ENCODE measurements at regions not wholly inside any gene's neighbourhood (a gene's known extent, or its start where the extent isn't known, plus 50 kb on each side); places are given as distances from the start of the nearest gene placed in this dataset.

- intact Hi-C loops (cut with micrococcal nuclease), result no loop called here
- Histone ChIP-seq H3K18ac (ENCODE audit: low read depth, low read length) (no peak overlapping the region), H4K91ac (ENCODE audit: insufficient read depth, low read depth, low read length) (no peak overlapping the region), H2AK9ac (replicated peaks; ENCODE audit: low read depth, low read length, poor library complexity) (no peak overlapping the region), H3K27me3 (ENCODE audit: control insufficient read depth, insufficient read depth, low read length) (no peaks in the 10 kb centered on the region; the same call in 1 of the 2 replicates), H2BK120ac (ENCODE audit: low read depth, low read length) (no peak overlapping the region), H2AK5ac (ENCODE audit: low read depth, low read length) (no peak overlapping the region; the same call in 1 of the 2 replicates), H2BK5ac (ENCODE audit: low read depth, low read length, poor library complexity, severe bottlenecking) (no peak overlapping the region), H3K36me3 (ENCODE audit: control insufficient read depth, insufficient read depth, low read length) (no peaks in the 10 kb centered on the region), H2BK20ac (ENCODE audit: low read depth, low read length) (no peak overlapping the region), H3K9me1 (ENCODE audit: insufficient read depth, low read length) (peaks cover 11% of the 10 kb centered on the region), H4K8ac (ENCODE audit: low read depth in 2 of 2, low read length in 2 of 2) (no peak overlapping the region), H3K79me1 (ENCODE audit: low read depth in 1 of 2, low read length in 2 of 2) (no peaks in the 10 kb centered on the region), H2AFZ (replicated peaks; ENCODE audit: low read length, poor library complexity) (no peak overlapping the region), H3K14ac (replicated peaks; ENCODE audit: low read depth, low read length) (no peak overlapping the region), H2BK15ac (ENCODE audit: low read depth, low read length) (no peak overlapping the region), H3K4me1 (ENCODE audit: control insufficient read depth, insufficient read depth, low read length) (peaks cover 8% of the 10 kb centered on the region), H3K9me3 (ENCODE audit: control insufficient read depth, insufficient read depth, low read length) (no peaks in the 10 kb centered on the region), H3K23ac (ENCODE audit: low read depth, low read length) (no peak overlapping the region), H4K20me1 (ENCODE audit: insufficient read depth, low read length) (no peaks in the 10 kb centered on the region), H3K4me2 (ENCODE audit: low read depth, low read length) (no peak overlapping the region), H3K4me3 (ENCODE audit: insufficient read depth, low read depth, low read length) (no peak overlapping the region), H3K9ac (ENCODE audit: low read depth, low read length) (no peak overlapping the region), H3K4ac (ENCODE audit: low read depth, low read length) (no peak overlapping the region), H3K27ac (ENCODE audit: insufficient read depth, low read length) (no peak overlapping the region), H3K56ac (ENCODE audit: extremely low read depth, insufficient read depth, low read length) (no peak overlapping the region), H4K5ac (ENCODE audit: low read depth, low read length) (no peak overlapping the region)
- ChIA-PET CTCF (no interaction called here), POLR2A (ENCODE audit: unreplicated experiment) (no interaction called here)
- ATAC-seq (ENCODE audit: low read depth) (no peak), DNase-seq (no peak)
- dilution Hi-C loops (cut with HindIII; ENCODE audit: low sequenced_read_pairs, unreplicated experiment), result no loop called here
- in situ Hi-C loops (cut with MboI; ENCODE audit: low sequenced_read_pairs), result no loop called here
- TF ChIP-seq FOS (IDR thresholded peaks at IDR 0.05; ENCODE audit: low read depth, low read length), result no peak
- no CpG with 5 or more reads among the region's 4 CpGs for WGBS, 2 experiments (ENCODE audit: extremely low coverage in 2 of 2, insufficient read length in 1 of 2)
- no TSS peak for BruUV-seq (replicated peaks)
These were observed 120.6 kb upstream of the CDH5 start for GRCh38 chr16:66245868-66246267.
